ENCODE measurements at regions not wholly inside any gene's neighbourhood (a gene's known extent, or its start where the extent isn't known, plus 50 kb on each side); places are given as distances from the start of the nearest gene placed in this dataset.

DNA sequence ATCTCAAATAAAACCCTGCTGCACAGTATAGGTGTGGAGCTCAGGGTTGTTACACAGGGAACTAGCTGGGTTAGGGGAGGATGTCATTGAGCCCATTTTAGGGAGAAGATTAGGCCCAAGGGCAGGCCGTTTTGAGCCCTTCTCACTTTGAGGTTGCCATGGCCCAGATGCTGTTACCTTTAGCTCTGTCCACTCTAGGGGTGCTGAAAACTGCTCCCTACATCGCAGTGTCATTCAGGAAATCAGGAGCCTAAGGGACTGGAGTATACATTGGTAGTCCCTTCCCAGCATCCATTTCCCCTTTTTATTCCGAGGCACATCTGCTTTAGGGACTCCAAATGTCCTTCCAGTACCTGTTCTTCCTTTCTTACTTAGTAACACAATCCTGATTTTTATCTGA lies 79.0 kb upstream of the SELENOK start:
- 32 to 46% methylated on average over 3 of the region's 3 CpGs for WGBS, 2 donors

GRCh38 chr3:53969086-53969485 lies 77.4 kb upstream of the SELENOK start:
- 86 to 90% methylated on average over 7 of the region's 7 CpGs for WGBS, 2 donors
- Histone ChIP-seq H3K4me3 (no peak overlapping the region), H3K27me3 (ENCODE audit: control insufficient read depth in 3 of 3, insufficient read depth in 3 of 3, low read length in 2 of 3) (no peaks in the 10 kb centered on the region), H3K27ac (ENCODE audit: low read depth in 1 of 2, low read length in 1 of 2) (no peak overlapping the region), H3K9me3 (ENCODE audit: control insufficient read depth in 4 of 4, insufficient read depth in 3 of 4, low read length in 3 of 4) (peaks cover 0 to 12% (median 6%) of the 10 kb centered on the region in 4 donors), H3K36me3 (ENCODE audit: control insufficient read depth in 4 of 4, insufficient read depth in 4 of 4, low read length in 4 of 4) (no peaks in the 10 kb centered on the region), H3K9ac (ENCODE audit: insufficient read depth in 1 of 2, low read length in 2 of 2) (no peak overlapping the region), H3K4me1 (ENCODE audit: control insufficient read depth in 5 of 5, insufficient read depth in 5 of 5, low read length in 5 of 5) (no peaks in the 10 kb centered on the region)
- DNase-seq (no peak), ATAC-seq (ENCODE audit: insufficient read depth, low FRiP score) (no peak)
- TF ChIP-seq CTCF (IDR thresholded peaks at IDR 0.05; ENCODE audit: control extremely low read depth, extremely low read depth), result no peak

More for the DNA sequence above, 79.0 kb upstream of the SELENOK start:
- Histone ChIP-seq H3K4me3 (no peak overlapping the region), H3K27me3 (ENCODE audit: control insufficient read depth in 3 of 3, insufficient read depth in 3 of 3, low read length in 2 of 3) (peaks cover 0 to 3% (median 0%) of the 10 kb centered on the region in 3 donors), H3K4me1 (ENCODE audit: control insufficient read depth in 5 of 5, insufficient read depth in 5 of 5, low read length in 5 of 5) (no peaks in the 10 kb centered on the region), H3K36me3 (ENCODE audit: control insufficient read depth in 4 of 4, insufficient read depth in 4 of 4, low read length in 4 of 4) (no peaks in the 10 kb centered on the region), H3K9ac (ENCODE audit: insufficient read depth in 1 of 2, low read length in 2 of 2) (no peak overlapping the region), H3K9me3 (ENCODE audit: control insufficient read depth in 4 of 4, insufficient read depth in 3 of 4, low read length in 3 of 4) (peaks cover 0 to 16% (median 8%) of the 10 kb centered on the region in 4 donors), H3K27ac (ENCODE audit: low read depth in 1 of 2, low read length in 1 of 2) (no peak overlapping the region)
- DNase-seq (peak in 2 of 3 donors; percentile 15 to 40), ATAC-seq (ENCODE audit: insufficient read depth, low FRiP score) (no peak)
- TF ChIP-seq CTCF (IDR thresholded peaks at IDR 0.05; ENCODE audit: control extremely low read depth, extremely low read depth), result no peak

DNA sequence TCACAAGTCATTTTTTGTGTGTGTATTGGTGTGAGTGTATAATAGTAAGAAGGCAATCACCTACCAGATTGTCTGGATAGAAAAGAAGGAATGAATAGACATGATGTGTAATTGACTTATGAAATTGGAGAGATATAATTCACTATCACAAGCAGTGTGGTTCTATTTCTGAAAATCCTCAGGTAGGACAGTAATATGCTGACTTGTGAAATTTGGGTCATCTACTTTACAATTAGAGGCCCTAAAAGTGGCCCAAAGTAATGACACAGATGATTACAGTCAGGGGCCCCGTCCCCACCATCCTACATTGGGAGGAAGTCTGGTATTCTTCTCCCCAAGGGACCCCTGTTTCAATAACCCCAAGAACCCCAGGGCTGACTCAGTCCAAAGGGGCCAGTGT lies 73.6 kb upstream of the SELENOK start:
- DNase-seq (no peak), ATAC-seq (ENCODE audit: insufficient read depth, low FRiP score) (no peak)
- peaks cover 0 to 5% (median 2%) of the 10 kb centered on the region in 4 donors for H3K9me3 ChIP-seq (ENCODE audit: control insufficient read depth in 4 of 4, insufficient read depth in 3 of 4, low read length in 3 of 4)
- H3K27me3 ChIP-seq (ENCODE audit: control insufficient read depth in 3 of 3, insufficient read depth in 3 of 3, low read length in 2 of 3), result no peaks in the 10 kb centered on the region
- H3K4me1 ChIP-seq (ENCODE audit: control insufficient read depth in 5 of 5, insufficient read depth in 5 of 5, low read length in 5 of 5), result no peaks in the 10 kb centered on the region
- H3K4me3 ChIP-seq, result no peak overlapping the region
- no peak for TF ChIP-seq CTCF (IDR thresholded peaks at IDR 0.05; ENCODE audit: control extremely low read depth, extremely low read depth)
- H3K9ac ChIP-seq (ENCODE audit: insufficient read depth in 1 of 2, low read length in 2 of 2), result no peak overlapping the region
- no peaks in the 10 kb centered on the region for H3K36me3 ChIP-seq (ENCODE audit: control insufficient read depth in 4 of 4, insufficient read depth in 4 of 4, low read length in 4 of 4)
- WGBS, 2 donors, result 67 to 79% methylated on average over 1 of the region's 1 CpG
- H3K27ac ChIP-seq (ENCODE audit: low read depth in 1 of 2, low read length in 1 of 2), result no peak overlapping the region

- H3K36me3 ChIP-seq (ENCODE audit: control insufficient read depth in 4 of 4, insufficient read depth in 4 of 4, low read length in 4 of 4), result no peaks in the 10 kb centered on the region
- H3K4me1 ChIP-seq (ENCODE audit: control insufficient read depth in 5 of 5, insufficient read depth in 5 of 5, low read length in 5 of 5), result peaks cover 0 to 4% (median 0%) of the 10 kb centered on the region in 5 donors
- H3K4me3 ChIP-seq, result no peak overlapping the region
- no peak for ATAC-seq (ENCODE audit: insufficient read depth, low FRiP score)
- H3K9ac ChIP-seq (ENCODE audit: insufficient read depth in 1 of 2, low read length in 2 of 2), result no peak overlapping the region
- H3K27me3 ChIP-seq (ENCODE audit: control insufficient read depth in 3 of 3, insufficient read depth in 3 of 3, low read length in 2 of 3), result no peaks in the 10 kb centered on the region
- 93 to 97% methylated on average over 10 of the region's 10 CpGs for WGBS, 2 donors
- TF ChIP-seq CTCF (IDR thresholded peaks at IDR 0.05; ENCODE audit: control extremely low read depth, extremely low read depth), result no peak
- H3K9me3 ChIP-seq (ENCODE audit: control insufficient read depth in 4 of 4, insufficient read depth in 3 of 4, low read length in 3 of 4), result peaks cover 0 to 2% (median 0%) of the 10 kb centered on the region in 4 donors
- H3K27ac ChIP-seq (ENCODE audit: low read depth in 1 of 2, low read length in 1 of 2), result no peak overlapping the region
- DNase-seq, result no peak
Measured at GRCh38 chr3:53957831-53958230, 66.2 kb upstream of the SELENOK start.
